Fibroblast of lung (primary cell): ENCODE measurements at regions not wholly inside any gene's neighbourhood (a gene's known extent, or its start where the extent isn't known, plus 50 kb on each side); places are given as distances from the start of the nearest gene placed in this dataset.

Experiments used
- DNase-seq, 2 donors: peaks; one replicate each; pipeline versions ENCODE4 v3.0.0 to v3.0.0-alpha.2; 2010; ENCODE audit warnings: low read depth in 2 of 2
- H2AFZ ChIP-seq: 2 replicates; pipeline ENCODE4 v1.5.1; 2012; ENCODE audit warnings: low read length, control low read depth, inconsistent platforms
- H3K27ac ChIP-seq: 2 replicates; pipeline ENCODE4 v1.5.1; 2011; ENCODE audit warnings: low read length, control low read depth; ENCODE audit not compliant: insufficient read depth
- H3K27me3 ChIP-seq: 2 replicates; pipeline ENCODE4 v1.5.1; 2011; ENCODE audit warnings: mild to moderate bottlenecking, low read length; ENCODE audit not compliant: control insufficient read depth, insufficient read depth
- H3K36me3 ChIP-seq: 2 replicates; pipeline ENCODE4 v1.5.1; 2011; ENCODE audit warnings: low read length; ENCODE audit not compliant: control insufficient read depth, insufficient read depth
- H3K4me1 ChIP-seq: 2 replicates; pipeline ENCODE4 v1.5.1; 2011; ENCODE audit warnings: low read length; ENCODE audit not compliant: control insufficient read depth, insufficient read depth; ENCODE audit errors: extremely low read depth
- H3K4me2 ChIP-seq: 2 replicates; pipeline ENCODE4 v1.5.1; 2011; ENCODE audit warnings: low read length, control low read depth; ENCODE audit not compliant: insufficient read depth; ENCODE audit errors: extremely low read depth
- H3K4me3 ChIP-seq, 4 experiments: fragments of 200-600 bp in 1 of 4; sonication (generic) in 1 of 4; replicated peaks in 1 of 4; 2 replicates each; pipeline ENCODE4 v1.5.1; 2011 to 2016; ENCODE audit warnings: low read length in 4 of 4, low read depth in 3 of 4, mild to moderate bottlenecking in 3 of 4, control low read depth in 2 of 4, inconsistent platforms in 1 of 4, mixed read lengths in 1 of 4; ENCODE audit not compliant: insufficient read depth in 1 of 4; ENCODE audit errors: control extremely low read depth in 1 of 4
- H3K79me2 ChIP-seq: 2 replicates; pipeline ENCODE4 v1.5.1; 2012; ENCODE audit warnings: mild to moderate bottlenecking, low read length, inconsistent platforms; ENCODE audit not compliant: control insufficient read depth, insufficient read depth
- H3K9ac ChIP-seq: 2 replicates; pipeline ENCODE4 v1.5.1; 2011; ENCODE audit warnings: mild to moderate bottlenecking, low read length, control low read depth; ENCODE audit not compliant: insufficient read depth
- H3K9me3 ChIP-seq: 2 replicates; pipeline ENCODE4 v1.5.1; 2012; ENCODE audit warnings: low read depth, low read length; ENCODE audit not compliant: control insufficient read depth, insufficient read depth
- H4K20me1 ChIP-seq: 2 replicates; pipeline ENCODE4 v1.5.1; 2011; ENCODE audit warnings: low read length; ENCODE audit not compliant: control insufficient read depth, insufficient read depth; ENCODE audit errors: extremely low read depth
- CTCF ChIP-seq, 2 donors: IDR thresholded peaks in 1 of 2; conservative IDR thresholded peaks in 1 of 2; 1 replicate in 1 of 2; 2 replicates in 1 of 2; pipeline ENCODE4 v1.5.1; 2011 to 2012; ENCODE audit warnings: low read length in 2 of 2, control low read depth in 1 of 2, inconsistent platforms in 1 of 2, low read depth in 1 of 2, mild to moderate bottlenecking in 1 of 2
- EZH2 ChIP-seq: IDR thresholded peaks from 2 replicates; pipeline ENCODE4 v1.5.1; 2012; ENCODE audit warnings: low read length, control low read depth, mild to moderate bottlenecking; ENCODE audit errors: missing control alignments

- Histone ChIP-seq H3K27me3 (peaks cover 15% of the 10 kb centered on the region), H3K27ac (no peak overlapping the region), H3K4me1 (no peaks in the 10 kb centered on the region), H3K36me3 (no peaks in the 10 kb centered on the region), H3K9me3 (no peaks in the 10 kb centered on the region), H3K79me2 (no peaks in the 10 kb centered on the region), H3K4me2 (no peak overlapping the region), H3K4me3 (no peak overlapping the region), H4K20me1 (no peaks in the 10 kb centered on the region), H2AFZ (no peak overlapping the region), H3K9ac (no peak overlapping the region)
- no peak for TF ChIP-seq CTCF (conservative IDR thresholded peaks at IDR 0.05 in 1 of 2, IDR thresholded peaks at IDR 0.05 in 1 of 2; ENCODE audit: low read depth in 1 of 2, low read length in 2 of 2)
- no peak for TF ChIP-seq EZH2
- peak in 1 of 2 donors; percentile 6 for DNase-seq
These were observed 225.6 kb downstream of the HAUS1 start for GRCh38 chr18:46329736-46330246.

- H2AFZ ChIP-seq = no peak overlapping the region
- no peaks in the 10 kb centered on the region for H3K79me2 ChIP-seq
- no peak for DNase-seq
- H3K9ac ChIP-seq = no peak overlapping the region
- H3K27me3 ChIP-seq = peaks cover 19% of the 10 kb centered on the region
- no peak overlapping the region for H3K4me2 ChIP-seq
- no peak overlapping the region for H3K4me3 ChIP-seq
- TF ChIP-seq CTCF (conservative IDR thresholded peaks at IDR 0.05 in 1 of 2, IDR thresholded peaks at IDR 0.05 in 1 of 2; ENCODE audit: low read depth in 1 of 2, low read length in 2 of 2) = no peak
- no peak for TF ChIP-seq EZH2
- H3K4me1 ChIP-seq = no peaks in the 10 kb centered on the region
- H4K20me1 ChIP-seq = no peaks in the 10 kb centered on the region
- H3K9me3 ChIP-seq = no peaks in the 10 kb centered on the region
- H3K27ac ChIP-seq = no peak overlapping the region
- H3K36me3 ChIP-seq = no peaks in the 10 kb centered on the region
These were observed 227.1 kb downstream of the HAUS1 start for GRCh38 chr18:46331316-46331715.

- TF ChIP-seq CTCF (conservative IDR thresholded peaks at IDR 0.05 in 1 of 2, IDR thresholded peaks at IDR 0.05 in 1 of 2; ENCODE audit: low read depth in 1 of 2, low read length in 2 of 2) (no peak), EZH2 (no peak)
- no peak overlapping the region for H3K4me3 ChIP-seq
- no peak overlapping the region for H3K27ac ChIP-seq
- H3K36me3 ChIP-seq = no peaks in the 10 kb centered on the region
- H3K9ac ChIP-seq = no peak overlapping the region
- no peak overlapping the region for H2AFZ ChIP-seq
- H3K79me2 ChIP-seq = no peaks in the 10 kb centered on the region
- no peaks in the 10 kb centered on the region for H4K20me1 ChIP-seq
- H3K4me1 ChIP-seq = no peaks in the 10 kb centered on the region
- H3K27me3 ChIP-seq = peaks cover 21% of the 10 kb centered on the region
- DNase-seq = no peak
- no peak overlapping the region for H3K4me2 ChIP-seq
- no peaks in the 10 kb centered on the region for H3K9me3 ChIP-seq
These were observed 228.2 kb downstream of the HAUS1 start for GRCh38 chr18:46332286-46332801.
